HG02885 (cell line): ENCODE measurements at regions not wholly inside any gene's neighbourhood (a gene's known extent, or its start where the extent isn't known, plus 50 kb on each side); places are given as distances from the start of the nearest gene placed in this dataset.
"Not testable (repeated sequence)": the region's sequence is repeated elsewhere in the genome, so short reads cannot be mapped to it uniquely, and the experiment has no call there.

ENCODE experiments used
- ATAC-seq: cut with Tn5 transposase; IDR thresholded peaks from one replicate; pipeline ENCODE4 v1.9.1; 2021; ENCODE audit warnings: mild to moderate bottlenecking; ENCODE audit not compliant: unreplicated experiment, poor library complexity

DNA sequence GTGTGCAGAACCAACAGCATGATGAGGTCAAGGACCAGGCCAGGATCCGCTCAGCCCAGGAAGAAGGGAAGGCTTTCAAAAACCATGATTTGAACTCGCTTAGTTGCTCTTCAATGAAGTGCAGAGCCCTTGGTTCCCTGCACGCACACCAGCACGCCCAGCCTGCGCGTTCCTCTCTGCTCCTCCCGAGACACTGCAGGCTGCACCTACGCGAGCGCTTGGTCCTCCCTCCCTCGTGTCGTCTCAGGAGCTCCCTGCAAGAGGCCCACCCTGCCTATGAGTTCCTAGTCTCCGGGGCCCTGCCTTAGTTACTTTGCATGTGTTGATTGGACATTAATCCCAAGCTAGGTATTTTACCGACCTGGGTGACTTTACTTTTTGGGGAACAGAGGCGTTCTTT lies 132.9 kb upstream of the TNRC6C start:
- ATAC-seq: no peak

DNA sequence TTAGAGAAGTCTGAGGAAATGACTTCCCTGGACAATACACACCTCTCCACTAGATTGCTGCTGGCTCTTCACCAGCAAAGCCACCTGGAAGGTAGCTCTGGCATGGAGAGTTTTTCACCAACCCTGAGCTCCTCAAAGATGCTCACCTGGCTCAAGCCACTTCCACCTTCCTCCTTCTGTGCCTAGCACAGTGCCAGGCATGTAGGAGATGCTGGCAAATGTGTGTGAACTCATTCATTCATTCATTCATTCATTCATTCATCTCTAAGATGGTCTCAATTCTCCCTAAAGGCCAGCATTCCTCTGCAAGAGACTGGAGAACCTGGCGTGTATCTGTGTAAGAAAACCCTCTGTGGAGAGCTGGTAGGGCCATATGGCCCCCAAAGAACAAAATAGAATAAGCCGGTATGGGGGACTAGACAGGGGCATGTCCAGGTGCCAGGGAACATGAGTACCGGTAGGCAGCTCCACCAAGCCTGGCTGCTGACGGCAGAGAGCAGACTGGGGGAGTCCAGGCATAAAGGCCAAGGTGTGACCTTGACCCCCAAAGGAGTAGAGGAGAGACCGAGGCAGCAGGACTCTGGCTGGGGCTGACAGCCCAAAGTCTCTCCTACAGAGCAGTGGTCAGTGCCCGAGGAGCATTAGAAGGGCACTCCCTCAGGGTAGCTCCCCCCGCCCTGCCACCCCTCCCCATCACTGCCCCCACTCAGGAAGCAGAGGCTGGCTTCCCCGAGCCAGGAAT lies 132.2 kb upstream of the TNRC6C start:
- ATAC-seq: no peak

DNA sequence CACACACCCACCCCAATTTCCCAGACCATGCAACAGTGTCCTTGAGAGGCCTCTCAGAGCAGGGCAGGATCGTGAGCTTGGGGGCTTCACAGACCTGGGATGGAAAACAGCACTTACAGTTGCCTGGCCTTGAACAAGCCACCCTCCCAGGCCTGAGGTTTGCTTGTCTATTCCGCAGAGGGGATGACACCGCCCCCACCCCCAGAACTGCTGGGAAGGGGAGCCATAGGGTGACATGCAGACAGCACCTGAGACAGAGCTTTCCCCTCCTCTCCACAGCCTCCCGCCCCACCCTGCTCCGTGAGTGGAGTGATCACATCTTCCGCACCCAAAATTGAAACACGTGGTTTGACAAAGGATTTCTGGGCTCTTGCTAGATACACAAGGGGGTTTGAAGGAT lies 131.5 kb upstream of the TNRC6C start:
- ATAC-seq: no peak

DNA sequence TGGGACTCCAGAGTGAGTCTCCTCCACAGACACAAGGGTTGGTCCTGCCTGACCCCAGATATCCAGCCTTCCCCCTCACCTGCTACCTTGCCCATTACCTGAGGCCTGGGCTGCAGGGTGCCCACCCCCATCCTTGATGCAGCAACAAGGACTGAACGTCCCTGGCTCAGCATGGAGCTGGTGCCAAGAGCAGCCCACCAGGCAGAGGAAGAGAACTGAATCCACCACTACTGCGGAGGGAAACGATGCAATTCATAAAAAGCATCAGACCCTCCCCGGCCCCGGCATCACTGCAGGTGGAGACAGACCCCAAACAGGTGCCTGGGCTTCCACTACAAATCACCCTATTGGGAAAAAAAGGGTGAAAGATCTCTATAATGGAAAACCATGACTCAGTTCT lies 131.0 kb upstream of the TNRC6C start:
- no peak for ATAC-seq

DNA sequence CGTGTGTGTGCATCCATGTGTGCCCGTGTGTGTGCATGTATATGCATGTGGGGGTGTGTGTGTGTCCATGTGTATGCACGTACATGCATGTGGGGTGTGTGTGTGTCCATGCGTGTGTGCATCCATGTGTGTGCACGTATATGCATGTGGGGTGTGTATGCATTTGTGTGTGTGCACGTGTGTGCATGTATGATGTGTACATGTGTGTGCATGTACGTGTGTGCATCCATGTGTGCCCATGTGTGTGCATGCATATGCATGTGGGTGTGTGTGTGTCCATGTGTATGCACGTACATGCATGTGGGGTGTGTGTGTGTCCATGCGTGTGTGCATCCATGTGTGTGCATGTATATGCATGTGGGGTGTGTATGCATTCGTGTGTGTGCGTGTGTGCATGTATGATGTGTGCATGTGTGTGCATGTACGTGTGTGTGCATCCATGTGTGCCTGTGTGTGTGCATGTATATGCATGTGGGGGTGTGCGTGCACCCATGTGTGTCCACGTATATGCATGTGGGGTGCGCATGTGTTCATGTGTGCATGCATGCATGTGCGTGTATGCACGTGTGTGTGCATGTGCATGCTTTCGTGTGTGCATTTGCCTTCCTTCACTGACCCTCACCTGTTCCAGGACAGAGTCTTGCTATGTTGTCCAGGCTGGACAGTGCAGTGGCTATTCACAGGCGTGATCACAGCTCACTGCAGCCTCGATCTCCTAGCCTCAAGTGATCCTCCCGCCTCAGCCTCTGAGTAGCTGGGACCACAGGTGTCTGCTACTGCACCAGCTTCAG lies 129.6 kb upstream of the TNRC6C start:
- no peak for ATAC-seq

DNA sequence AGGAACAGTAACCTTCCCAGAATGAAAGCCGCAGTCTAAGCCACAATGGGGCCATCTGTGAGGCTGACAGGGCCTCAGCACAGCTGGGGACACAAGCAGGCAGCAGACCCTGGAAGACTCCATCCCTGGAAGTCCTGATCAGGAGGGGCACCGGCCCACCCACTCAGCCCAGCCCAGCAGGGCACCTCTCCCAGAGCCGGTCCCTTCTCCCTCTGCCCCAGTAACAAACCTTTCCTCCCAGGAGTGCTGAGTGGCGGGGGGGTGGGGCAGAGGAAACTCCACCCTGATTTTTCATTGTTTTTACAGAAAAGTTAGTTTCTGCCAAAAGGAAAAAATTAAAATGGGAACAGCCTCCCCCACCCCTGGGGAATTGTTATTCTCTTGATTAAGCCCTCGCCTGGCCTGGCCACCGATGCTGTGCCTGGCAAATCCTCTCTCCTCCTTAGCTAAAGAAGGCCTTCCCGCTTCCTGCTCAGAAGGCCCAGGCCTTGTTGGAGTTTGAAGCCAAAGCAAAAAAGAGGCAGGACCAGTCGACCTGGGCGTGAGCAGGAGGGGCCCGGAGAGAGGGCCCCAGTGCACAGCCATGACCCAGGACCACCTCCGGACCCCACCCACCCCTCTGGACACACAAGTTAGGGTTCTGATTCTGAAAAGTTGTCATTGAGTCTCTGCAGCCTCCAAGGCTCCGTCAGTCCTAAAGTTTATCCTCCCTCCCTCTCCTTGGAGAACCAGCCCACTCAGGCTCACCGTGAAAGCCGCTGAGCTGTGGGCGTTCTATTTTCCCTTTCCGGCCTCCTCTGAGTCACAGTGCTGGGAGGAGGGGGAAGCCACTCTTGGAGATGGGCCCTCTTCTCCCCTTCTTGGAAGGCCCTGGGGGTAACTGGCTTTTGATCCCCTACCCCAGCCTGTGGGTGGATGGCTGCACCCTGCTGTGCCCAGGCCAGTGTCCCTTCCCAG lies 128.4 kb upstream of the TNRC6C start:
- ATAC-seq: no peak

DNA sequence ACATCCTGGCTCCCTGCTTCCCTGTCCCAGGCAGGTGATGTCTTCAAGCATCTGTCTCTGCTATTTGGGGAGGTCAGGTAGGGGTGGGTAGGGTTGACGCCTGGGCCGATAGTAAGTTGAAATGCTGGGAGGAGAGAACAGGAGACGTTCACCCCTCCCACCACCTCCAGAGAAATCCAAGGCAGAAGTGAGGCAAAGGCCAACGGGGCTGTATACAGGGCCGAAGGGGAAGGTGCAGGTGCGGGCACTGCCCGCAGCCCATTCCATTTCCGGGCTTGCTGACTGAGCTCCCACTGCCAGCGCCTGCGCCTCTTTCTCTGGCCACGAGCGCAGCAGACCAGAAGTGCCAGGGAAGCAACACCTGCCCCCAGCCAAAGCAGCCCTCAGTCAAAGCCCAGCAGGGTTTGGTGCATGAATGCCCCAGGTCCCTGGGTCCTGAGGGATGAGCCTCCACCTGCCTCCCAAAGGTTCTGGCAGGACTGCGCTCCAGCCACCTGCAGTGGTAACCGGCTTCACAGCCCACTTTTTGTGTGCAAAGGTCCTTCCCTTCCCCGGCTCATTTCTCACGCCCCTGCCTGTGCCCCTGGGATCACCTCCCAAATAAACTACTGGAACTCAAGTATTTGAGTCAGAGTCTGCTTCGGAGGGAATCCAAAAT lies 127.6 kb upstream of the TNRC6C start:
- no peak for ATAC-seq

DNA sequence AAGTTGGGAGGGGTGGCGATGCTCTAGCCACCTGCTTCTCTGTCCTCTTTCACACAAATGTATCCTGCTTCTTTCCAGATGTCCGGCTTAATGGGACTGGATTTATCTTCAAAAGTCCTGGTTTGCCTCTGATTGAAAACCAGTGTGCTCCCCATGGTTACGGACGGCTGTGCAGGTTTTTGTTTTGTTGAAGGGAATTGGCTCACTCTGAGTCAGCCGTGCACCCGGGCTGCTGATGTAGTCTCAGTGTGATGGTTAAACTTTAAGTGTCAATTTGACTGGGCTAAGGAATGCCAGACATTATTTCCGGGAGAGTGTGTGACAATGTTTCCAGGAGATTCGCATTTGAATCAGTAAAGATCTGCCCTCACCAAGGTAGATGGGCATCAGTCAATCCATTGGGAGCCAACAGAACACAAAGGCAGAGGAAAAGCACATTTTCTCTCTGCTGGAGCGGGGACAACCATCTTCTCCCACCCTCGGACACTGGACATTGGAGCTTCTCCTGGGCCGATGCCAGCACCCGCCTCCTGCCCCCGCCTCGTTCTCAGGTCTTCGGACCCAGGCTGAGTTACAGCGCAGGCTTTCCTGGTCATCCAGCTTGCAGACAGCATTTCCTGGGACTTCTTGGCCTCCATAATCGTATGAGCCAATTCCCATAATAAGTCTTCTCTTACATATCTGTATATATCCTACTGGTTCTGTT lies 126.9 kb upstream of the TNRC6C start:
- no peak for ATAC-seq

DNA sequence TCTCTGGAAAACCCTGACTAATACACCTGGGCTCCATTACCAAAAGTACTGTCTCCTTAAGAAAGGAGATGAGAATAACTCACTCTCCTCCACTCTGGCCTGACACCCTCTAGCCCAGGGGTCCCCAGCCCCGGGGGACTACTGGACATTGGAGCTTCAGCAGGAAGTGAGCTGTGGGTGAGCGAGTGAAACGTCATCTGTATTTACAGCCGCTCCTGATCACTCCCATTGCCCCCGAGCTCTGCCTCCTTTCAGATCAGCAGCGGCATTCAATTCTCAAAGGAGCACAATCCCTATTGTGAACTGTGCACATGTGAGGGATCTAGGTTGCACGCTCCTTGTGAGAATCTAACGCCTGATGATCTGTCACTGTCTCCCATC lies 126.3 kb upstream of the TNRC6C start:
- ATAC-seq: no peak

DNA sequence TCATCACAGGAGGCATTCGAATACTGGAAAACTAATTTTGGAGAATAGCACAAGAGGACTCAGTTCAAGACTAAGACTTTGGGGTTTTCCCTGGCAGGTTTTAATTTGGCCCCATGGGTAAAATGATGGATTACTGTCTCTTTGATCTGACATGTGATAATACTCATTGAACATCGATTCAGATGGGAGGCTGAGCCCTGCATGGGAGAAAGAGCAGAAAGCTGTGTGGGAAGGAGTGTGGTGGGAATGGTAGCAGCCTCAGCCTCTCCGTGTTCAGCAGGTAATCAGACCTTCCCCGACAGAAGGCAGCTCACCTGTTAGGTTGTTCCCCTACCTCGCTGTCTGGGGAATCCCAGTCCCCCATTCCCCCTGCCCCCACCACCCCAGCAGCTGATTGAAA lies 124.7 kb upstream of the TNRC6C start:
- ATAC-seq: no peak

DNA sequence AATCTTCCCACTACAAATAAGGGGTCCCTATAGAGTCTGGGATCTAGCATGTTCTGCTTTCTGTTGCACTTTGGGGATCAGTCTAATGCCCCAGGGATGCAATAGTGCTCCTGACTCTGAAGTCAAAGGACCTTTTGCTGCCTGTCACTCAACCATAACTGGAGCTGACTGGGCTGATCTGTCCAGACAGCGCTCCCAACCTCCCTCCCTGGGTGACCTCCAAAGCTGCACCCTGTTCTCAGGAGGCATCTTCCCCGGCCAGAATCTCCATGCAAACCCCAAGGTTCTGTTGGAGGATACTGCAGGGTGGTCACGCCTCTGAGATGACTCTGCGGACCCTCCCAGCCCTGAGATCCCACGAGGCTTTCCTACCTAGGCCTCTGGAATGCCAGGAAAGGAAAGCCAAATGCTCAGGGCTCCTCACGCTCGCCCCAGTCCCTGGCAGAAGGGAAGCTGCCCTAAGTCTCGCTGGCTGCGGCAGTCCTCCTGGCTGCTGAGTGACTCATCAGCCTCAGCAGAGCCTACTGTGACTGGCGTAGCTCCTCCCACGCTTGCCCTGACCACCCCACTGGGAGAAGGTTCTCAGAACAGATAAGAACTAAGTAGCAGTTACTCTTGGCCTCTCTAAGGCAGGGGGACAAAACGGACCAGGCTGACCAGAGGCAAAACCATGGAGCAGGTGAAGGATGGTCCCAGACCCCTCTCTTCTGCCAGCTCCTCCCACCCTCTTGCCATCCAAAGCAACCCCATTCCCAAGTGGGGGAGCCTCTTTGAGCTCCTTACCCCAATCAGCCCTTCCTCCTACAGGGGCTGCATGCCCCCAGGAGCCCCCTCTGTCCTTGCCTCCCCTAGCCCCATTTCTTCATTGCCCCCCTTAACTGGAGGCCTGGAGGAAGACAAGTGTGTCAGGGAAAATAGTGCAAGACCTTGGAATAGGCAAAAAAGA lies 124.1 kb upstream of the TNRC6C start:
- ATAC-seq: no peak

DNA sequence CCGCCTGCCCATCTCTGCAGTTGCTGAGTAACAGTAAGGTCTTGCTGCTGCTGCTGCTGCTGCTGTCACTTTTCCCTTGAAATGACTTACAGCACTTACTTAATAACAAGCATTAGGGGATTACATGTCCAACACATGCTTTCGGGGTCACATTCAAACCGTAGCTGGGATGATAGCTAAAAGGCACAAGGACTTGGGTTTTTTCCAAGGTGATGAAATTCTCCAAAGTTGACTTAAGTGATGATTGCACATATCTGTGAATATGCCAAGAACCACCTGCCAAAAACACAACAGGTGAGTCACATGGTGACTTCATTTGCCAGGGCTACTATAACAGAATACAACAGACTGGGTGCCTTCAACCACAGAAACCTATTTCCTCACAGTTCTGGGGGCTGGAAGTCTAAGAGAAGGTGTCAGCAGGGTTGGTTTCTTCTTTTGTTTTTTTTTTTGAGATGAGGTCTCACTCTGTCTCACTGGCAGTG lies 121.9 kb upstream of the TNRC6C start:
- no peak for ATAC-seq

DNA sequence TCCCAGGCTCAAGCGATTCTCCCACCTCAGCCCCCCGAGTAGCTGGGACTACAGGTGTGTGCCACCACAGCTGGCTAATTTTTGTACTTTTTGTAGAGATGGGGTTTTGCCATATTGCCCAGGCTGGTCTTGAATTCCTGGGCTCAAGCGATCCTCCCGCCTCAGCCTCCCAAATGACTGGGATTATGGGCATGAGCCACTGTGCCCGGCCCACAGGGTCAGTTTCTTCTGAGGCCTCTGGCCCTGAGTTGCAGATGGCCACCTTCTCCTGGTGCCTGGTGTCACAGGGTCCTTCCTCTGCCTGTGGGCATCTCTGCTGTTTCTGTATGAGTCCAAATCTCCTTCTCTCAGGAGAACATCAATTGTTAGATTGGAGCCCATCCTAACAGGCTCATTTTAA lies 121.4 kb upstream of the TNRC6C start:
- not testable (repeated sequence) for ATAC-seq

DNA sequence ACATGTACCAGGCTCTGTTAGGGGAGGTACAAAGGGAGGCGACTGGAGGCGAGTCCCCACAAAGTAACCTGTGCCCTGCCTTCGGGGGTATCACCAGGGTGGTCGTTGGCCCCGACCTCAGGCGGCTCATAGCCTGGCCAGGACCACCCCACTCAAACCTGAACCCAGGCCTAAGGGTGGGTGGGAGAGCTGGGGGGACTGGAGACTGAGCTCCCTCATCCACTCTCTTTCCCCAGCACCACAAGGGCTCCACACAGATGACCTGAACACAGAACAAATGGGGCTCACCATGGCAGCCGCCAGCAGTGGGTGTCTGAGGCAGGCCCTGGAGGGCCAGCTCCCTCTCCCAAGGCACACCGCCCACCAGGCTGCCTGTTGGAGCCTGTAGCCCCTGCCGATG lies 120.6 kb upstream of the TNRC6C start:
- ATAC-seq: no peak

DNA sequence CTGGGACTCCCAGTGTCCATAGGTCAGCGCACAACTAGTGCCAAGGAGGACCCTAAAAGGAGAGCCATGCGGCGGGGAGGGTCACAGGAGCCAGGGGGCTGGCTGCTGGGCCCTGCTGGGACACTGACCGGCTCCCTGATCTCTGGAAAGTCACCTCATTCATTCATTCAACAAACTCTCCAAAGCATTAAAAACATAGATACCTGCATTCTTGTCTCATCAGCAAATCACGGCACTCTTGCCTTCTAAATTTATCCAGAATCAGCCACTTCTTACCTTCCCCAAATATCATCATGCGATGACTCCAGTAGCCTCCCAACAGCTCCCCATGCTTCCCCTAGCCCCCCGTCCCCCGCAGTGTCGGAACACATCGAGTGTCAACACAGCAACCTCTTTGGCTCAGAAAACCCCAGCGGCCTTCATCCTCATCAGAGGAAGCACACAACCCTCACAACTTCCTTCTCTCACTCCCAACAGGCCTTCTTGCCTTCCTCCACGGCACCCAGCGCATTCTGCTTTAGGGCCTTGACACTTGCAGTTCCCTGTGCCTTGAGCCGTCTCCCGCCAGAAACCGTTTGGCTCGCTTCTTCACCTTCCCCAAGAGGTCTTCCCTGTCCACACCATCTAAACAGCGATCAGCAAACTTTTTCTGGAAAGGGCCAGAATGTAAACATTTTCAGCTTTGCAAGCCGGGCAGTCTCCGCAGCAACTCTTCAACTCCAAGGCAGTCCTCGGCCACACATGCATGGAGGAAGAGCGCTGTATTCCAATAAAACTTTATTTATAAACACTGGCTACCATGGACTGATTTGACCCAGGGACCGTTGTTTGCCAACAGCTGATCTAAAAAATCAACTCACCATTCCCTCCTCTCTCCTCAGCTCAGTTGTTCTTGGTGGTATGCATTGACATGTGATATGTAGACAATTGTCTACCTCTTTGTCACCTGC lies 119.5 kb upstream of the TNRC6C start:
- no peak for ATAC-seq

DNA sequence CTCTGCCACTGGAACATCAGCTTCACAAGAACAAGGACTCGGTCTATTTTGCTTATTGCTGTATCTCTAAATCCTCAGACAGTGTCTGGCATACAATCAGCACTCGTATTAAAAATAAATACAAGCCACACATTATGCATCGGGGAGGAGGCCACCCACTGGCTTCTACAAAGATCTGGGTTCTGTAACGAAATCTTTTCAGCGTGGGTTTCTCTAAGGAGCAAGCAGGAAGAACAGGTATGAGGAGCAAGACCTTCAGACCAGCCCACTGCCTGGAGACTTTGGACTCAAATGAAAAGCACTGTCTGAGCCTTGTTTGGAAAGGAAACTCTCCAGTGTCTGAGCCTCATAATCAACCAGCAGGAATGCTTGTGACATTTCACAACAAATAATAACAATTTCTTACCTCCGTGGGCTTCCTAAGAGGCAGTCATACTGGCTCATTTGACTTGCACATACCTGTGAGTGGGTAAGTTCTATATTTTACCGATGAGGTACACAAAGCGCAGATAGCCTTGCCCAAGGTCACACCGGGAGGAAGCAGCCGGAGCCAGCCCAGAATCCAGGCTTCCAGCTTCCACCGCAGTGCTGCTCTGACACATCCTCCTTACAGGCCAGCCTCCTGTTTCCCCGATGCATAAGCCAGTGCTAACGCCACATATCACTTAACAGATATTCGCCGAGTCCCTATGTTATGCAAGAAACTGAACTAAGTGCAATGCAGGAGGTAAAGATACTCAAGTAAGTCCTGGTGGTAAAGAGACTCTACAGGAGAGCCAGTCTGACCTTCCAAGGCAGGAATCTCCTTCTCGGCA lies 118.6 kb upstream of the TNRC6C start:
- no peak for ATAC-seq
